Stimulated activated CD4-positive, alpha-beta T cell treated with anti-CD3 and anti-CD28 coated beads, Interleukin-1b, Interleukin-23, amount 100 ng/mL, for 1 hour (primary cell): ENCODE measurements at regions not wholly inside any gene's neighbourhood (a gene's known extent, or its start where the extent isn't known, plus 50 kb on each side); places are given as distances from the start of the nearest gene placed in this dataset.
"Not testable (repeated sequence)": the region's sequence is repeated elsewhere in the genome, so short reads cannot be mapped to it uniquely, and the experiment has no call there.

Experiments used
- DNase-seq, 2 donors: peaks; one replicate each; pipeline ENCODE4 v3.0.0-alpha.2; 2020; ENCODE audit warnings: low read depth in 2 of 2

DNA sequence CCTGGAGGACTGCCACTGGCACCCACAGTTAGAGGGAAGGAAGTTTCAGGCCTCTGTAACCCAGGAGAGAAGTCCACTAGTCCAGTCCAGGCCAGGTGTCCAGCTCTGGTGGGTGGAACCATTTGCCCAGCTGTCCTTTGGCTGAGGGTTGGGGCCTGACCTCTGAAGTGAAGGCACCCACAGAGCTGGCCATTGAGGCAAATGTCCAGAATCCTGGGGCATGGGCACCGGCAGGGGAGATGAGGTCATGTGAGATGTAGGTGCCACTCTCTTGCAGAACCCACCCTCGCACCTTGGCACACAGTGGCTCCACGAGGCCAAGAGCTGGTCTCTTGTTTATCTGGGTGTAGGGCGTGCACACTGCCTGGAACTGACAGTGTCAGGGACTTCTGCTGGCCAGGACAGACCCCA is 162.8 kb downstream of the SMAD6 start:
- no peak for DNase-seq

DNA sequence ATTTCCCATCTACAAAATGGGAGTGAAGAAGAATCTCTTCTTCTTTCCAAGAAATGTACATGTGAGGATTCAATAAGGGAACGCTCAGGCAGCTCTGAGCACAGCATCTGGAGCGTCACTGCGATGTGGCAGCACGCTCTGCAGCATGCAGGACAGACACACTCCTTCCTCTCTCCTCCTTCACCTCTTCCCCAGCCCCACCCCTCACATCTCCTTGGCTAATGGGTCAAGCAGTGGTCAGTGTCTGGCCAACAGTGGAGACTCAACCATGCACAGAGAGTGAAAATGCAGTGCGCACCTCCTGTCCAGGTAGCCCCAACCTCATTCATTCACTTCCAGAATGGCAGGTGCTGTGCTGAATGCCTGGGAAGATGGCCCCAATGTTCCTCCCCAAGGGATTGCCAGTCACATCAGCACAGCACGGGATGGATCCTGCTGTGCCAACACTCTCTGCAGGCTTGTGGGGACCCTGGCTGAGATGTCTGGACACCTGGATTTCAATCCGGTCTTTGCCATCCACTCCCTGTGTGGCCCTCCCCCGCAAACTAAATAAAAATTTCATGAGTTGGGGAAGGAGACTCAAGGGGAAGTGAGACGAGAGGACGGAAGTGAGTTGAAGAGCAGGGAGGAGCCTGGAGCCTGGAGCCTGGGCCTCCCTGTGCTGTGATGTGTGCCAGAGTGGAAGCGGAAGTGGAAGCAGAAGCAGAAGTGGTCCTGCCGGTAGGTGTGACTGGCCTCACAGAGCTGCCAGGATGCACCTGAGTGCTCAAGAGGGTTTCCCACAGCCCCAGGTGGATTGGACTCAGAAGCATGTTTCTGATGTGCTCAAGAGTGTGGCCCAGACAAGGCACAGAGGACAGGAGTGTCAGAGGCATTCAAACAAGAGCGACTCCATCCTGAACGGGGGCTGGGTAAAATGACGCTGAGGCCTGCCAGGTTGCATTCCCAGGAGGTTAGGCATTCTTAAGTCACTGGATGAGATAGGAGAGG is 163.9 kb downstream of the SMAD6 start:
- DNase-seq: no peak

GRCh38 chr15:66866656-66867055 is 164.6 kb downstream of the SMAD6 start:
- DNase-seq: no peak

GRCh38 chr15:66868918-66869317 is 166.9 kb downstream of the SMAD6 start:
- no peak for DNase-seq

- DNase-seq: no peak
Measured at GRCh38 chr15:66870880-66871388, 168.9 kb downstream of the SMAD6 start.

DNA sequence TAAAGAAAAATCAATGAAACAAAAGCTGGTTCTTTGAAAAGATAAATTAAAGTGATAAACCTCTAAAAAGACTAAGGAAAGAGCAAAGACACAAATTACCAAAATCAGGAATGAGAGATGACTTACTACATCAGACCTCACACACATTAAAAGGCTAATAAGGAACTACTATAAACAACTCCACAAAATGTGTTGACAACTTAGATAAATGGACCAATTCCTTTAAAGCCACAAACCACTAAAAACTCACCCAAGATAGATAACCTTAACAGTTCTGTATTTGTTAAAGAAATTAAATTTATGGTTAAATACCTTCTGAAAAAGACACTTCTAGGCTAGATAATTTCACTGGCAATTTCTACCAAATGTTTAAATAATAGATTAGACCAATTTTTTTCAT is 170.4 kb downstream of the SMAD6 start:
- no peak for DNase-seq

DNA sequence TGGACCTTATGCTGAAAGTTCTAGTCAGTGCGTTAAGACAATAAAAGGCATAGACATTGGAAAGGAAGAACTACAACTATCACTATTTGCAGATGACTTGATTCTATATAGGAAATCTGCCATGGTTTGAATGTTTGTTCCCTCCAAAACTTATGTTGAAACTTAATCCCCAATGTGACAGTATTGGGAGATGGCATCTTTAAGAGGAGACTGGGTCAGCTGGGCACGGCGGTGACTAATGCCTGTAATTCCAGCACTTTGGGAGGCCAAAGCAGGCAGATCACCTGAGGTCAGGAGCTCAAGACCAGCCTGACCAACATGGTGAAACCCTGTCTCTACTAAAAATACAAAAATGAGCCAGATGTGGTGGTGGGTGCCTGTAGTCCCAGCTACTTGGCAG is 171.3 kb downstream of the SMAD6 start:
- DNase-seq: not testable (repeated sequence)

DNA sequence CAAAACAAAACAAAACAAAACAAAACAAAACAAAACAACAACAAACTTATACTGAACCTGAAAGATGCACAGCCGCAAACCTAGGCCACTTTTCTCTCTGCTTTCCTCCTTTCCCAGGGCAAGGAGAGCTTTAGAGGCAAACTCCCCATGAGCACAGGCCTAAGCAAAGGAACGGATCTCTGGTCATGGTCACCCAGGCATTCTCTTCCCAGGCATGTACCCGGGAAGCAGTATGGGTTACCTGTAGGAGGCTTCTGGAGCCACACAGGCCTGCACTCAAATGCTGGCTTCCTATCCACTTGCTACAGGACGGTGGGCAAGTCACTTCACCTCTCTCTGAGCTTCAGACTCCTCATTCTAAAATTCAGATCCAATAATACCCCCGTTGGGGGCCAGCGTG is 171.8 kb downstream of the SMAD6 start:
- DNase-seq: no peak

GRCh38 chr15:66875588-66876420 is 173.8 kb downstream of the SMAD6 start:
- no peak for DNase-seq

DNA sequence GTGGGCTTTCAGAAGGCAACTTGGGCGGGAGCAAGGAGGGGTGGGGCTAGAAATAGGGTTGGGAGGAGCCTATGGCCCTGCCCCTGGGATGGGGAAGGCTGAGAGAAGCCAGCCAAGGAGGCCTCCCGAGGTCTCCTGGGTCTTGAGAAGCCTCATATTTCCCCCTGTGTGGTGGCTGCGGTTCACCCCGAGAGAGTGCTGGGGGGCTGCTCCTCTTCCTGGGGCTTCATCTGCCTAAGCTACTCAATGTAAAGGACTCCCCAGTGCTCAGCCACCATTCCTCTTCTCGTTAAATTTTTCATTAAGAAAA is 174.3 kb downstream of the SMAD6 start:
- no peak for DNase-seq

DNA sequence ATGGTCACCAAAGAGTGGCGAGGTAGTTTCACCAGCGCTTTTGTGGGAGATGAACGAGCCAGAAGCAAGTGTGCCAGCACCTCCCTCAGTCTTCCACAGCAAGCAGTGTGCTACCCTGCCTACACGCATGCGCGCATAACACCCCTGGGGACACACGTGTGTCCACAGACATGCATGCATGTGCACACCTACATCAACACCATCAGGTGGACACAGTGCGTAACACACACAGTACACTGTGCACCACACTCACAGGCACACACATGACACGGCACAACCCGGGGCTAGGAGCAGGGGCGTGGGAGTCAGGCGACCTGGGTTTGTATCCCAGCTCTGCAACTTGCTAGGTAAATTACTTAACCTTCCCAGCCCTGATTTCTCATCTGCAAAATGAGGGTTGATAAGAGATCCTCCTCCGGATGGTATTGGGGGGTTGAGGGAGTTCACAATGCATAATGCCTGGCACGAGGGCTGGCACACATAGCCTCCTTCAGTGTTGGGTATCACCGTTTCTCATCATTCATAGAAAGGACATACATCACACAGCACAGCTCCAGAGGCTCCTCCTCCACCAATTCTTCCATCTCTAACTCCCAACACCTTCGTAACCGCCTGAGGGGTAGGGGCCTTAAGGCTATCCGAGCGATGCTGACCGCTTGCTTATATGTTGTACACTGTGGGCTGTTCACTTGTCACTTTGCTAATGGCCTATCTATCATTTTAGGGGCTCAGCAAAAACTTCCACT is 174.9 kb downstream of the SMAD6 start:
- DNase-seq: no peak

GRCh38 chr15:66877477-66878271 is 175.6 kb downstream of the SMAD6 start:
- DNase-seq: no peak

DNA sequence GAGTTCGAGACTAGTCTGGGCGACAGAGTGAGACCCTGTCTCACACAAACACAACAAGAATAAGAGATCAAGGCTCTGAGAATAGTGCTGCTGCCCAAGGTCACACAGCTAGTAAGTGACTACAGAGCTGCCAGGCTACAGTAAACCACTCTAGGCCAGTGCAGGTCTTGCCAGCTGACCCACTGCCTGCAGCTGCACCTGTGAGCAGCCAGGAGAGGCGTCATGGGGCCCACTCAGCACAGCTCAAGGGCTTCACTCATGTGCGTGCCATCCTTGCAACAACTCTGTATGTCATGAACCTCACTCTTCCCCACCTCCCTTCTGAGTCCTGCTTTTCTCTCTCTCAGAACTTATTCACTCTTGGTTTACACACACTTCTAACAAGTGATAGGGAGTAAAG is 176.7 kb downstream of the SMAD6 start:
- no peak for DNase-seq

DNA sequence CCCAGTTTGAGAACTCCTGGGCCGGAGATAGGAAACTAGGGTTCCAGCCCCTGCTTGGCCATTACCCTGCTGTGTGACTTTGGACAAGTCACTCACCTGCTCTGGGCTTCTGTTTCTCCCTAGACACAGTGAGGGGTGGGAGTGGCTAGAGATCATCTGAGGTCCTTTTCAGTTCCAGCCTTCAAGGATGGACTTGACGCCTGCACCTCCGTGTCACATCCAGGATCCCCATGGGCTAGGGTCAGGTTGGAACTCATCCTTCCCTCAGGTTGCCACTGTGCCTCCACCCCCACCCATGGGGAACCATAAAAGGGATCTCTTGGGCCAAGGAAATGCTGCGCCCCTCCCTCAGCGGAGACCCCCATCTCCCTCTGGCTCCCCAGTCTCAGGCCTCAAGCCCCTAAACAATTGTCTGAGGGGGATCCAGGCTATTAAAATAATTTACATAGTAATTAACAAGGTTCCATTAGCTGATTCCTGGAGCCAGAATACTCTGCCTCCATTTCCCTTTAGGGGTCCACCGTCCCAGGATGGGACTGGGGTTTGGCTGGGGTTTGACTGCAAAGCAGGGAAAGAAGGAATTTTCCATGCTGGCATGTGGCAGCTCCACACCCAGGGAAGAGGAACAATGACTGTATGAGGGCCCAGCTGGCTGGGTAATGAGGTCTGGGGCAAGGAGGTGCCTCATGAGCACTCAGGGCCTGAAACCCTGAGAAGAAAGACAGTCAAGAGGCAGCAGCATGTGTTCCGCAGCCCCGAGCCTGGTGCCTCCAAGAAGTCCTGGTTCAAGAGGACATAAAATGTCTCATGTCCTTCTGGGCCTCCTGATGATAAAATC is 177.7 kb downstream of the SMAD6 start:
- DNase-seq: no peak

- DNase-seq: no peak
Measured at GRCh38 chr15:66880380-66881155, 178.5 kb downstream of the SMAD6 start.

GRCh38 chr15:66881173-66881905 is 179.3 kb downstream of the SMAD6 start:
- no peak for DNase-seq

DNA sequence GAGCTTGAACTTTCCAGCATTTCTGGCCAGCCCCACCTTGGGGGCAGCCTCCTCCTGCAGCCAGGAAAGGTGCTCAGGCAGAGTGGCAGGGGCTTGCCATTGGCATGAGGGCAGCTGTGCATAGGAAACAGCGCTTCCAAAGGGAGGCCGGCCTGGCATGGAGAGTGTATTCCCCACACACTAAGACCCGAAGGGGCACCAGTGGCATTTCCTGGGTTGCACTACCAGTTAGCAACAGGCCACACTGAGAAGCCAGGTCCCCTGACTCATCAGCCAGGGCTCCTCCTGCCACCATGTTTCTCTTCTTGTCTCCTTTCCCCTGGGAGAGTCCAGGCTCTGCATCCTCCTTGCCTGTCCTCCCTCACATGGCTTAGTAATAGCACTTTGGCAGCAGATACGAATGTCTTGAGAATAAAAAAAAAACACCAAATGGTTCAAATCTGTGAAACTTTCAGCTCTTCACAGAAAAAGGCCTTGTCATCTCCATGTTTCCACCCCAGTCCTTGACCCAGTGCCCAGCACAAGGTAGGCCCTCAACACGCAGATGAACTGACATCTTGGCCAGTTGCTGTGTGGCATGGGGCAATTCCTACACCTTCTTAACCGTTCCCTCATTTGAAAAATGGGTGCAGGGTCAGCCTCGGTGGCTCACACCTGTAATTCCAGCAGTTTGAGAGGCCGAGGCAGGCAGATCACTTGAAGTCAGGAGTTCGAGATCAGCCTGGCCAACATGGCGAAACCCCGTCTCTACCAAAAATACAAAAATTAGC is 180.4 kb downstream of the SMAD6 start:
- no peak for DNase-seq
